WTC11 (cell line): ENCODE measurements at regions not wholly inside any gene's neighbourhood (a gene's known extent, or its start where the extent isn't known, plus 50 kb on each side); places are given as distances from the start of the nearest gene placed in this dataset.

ENCODE experiments used
- ATAC-seq: fragments of 200-7000 bp; cut with Tn5 transposase; 2 replicates; pipeline ENCODE4 v1.10.0; 2021; ENCODE audit warnings: mild to moderate bottlenecking, moderate library complexity
- CTCF ChIA-PET: fragments of 300-600 bp; sonication (Branson Sonifier 250); formaldehyde crosslinking; loops from one replicate; lab custom pipeline; 2021; ENCODE audit warnings: antibody characterized with exemption; lab: Charles Lee
- POLR2A ChIA-PET: fragments of 350-600 bp; sonication (Branson Sonifier 250); formaldehyde crosslinking; loops from one replicate; lab custom pipeline; 2021; ENCODE audit warnings: antibody characterized with exemption; lab: Charles Lee
- DNase-seq: peaks from one replicate; pipeline ENCODE4 v3.0.0; 2021; ENCODE audit warnings: low spot score
- H3K27ac Mint-ChIP-seq: 2 replicates; pipeline ENCODE4 v1.8.0; 2021; ENCODE audit warnings: mixed read lengths
- H3K27me3 Mint-ChIP-seq: 2 replicates; pipeline ENCODE4 v1.8.0; 2021; ENCODE audit warnings: low read depth, mild to moderate bottlenecking, moderate library complexity, mixed read lengths
- H3K36me3 Mint-ChIP-seq: 2 replicates; pipeline ENCODE4 v1.8.0; 2021; ENCODE audit warnings: mixed read lengths
- H3K4me1 Mint-ChIP-seq: 2 replicates; pipeline ENCODE4 v1.8.0; 2022; ENCODE audit warnings: mixed read lengths
- H3K4me3 Mint-ChIP-seq: 2 replicates; pipeline ENCODE4 v1.8.0; 2021; ENCODE audit warnings: mild to moderate bottlenecking, moderate library complexity, mixed read lengths
- H3K9me3 Mint-ChIP-seq: 2 replicates; pipeline ENCODE4 v1.8.0; 2021; ENCODE audit warnings: mixed read lengths
- ATF1 ChIP-seq: sonication (generic); formaldehyde crosslinking; IDR thresholded peaks from 2 replicates; pipeline ENCODE4 v1.8.1; 2023; ENCODE audit warnings: mild to moderate bottlenecking, moderate library complexity, missing genetic modification reagents
- ATF3 ChIP-seq: sonication (generic); formaldehyde crosslinking; conservative IDR thresholded peaks from 2 replicates; pipeline ENCODE4 v1.8.1; 2022; ENCODE audit warnings: mild to moderate bottlenecking, missing genetic modification reagents
- CTCF ChIP-seq: fragments of 200-600 bp; IDR thresholded peaks from 2 replicates; pipeline ENCODE4 v1.8.0; 2022; ENCODE audit warnings: antibody characterized with exemption
- E2F4 ChIP-seq: sonication (generic); formaldehyde crosslinking; IDR thresholded peaks from 2 replicates; pipeline ENCODE4 v1.8.1; 2022; ENCODE audit warnings: low read depth, mild to moderate bottlenecking, moderate library complexity, missing genetic modification reagents, borderline replicate concordance
- E2F5 ChIP-seq: sonication (generic); formaldehyde crosslinking; IDR thresholded peaks from 2 replicates; pipeline ENCODE4 v1.8.1; 2022; ENCODE audit warnings: mild to moderate bottlenecking, moderate library complexity, missing genetic modification reagents
- FOXP1 ChIP-seq: sonication (generic); formaldehyde crosslinking; IDR thresholded peaks from 2 replicates; pipeline ENCODE4 v1.8.0; 2022; ENCODE audit warnings: missing genetic modification reagents, mild to moderate bottlenecking, moderate library complexity, borderline replicate concordance
- GABPB1 ChIP-seq: sonication (generic); formaldehyde crosslinking; IDR thresholded peaks from 2 replicates; pipeline ENCODE4 v1.8.1; 2023; ENCODE audit warnings: mild to moderate bottlenecking, missing genetic modification reagents
- GTF2I ChIP-seq: fragments of 250-450 bp; sonication (Bioruptor Pico); conservative IDR thresholded peaks from 2 replicates; pipeline ENCODE4 v1.4.0; 2021; ENCODE audit warnings: mild to moderate bottlenecking
- HMGXB4 ChIP-seq: sonication (generic); formaldehyde crosslinking; IDR thresholded peaks from 2 replicates; pipeline ENCODE4 v1.8.1; 2023; ENCODE audit warnings: mild to moderate bottlenecking, moderate library complexity, missing genetic modification reagents
- TCF7 ChIP-seq: sonication (generic); formaldehyde crosslinking; IDR thresholded peaks from 2 replicates; pipeline ENCODE4 v1.8.0; 2022; ENCODE audit warnings: mild to moderate bottlenecking, low read depth, missing genetic modification reagents, moderate library complexity
- TEAD1 ChIP-seq: sonication (generic); formaldehyde crosslinking; IDR thresholded peaks from 2 replicates; pipeline ENCODE4 v1.8.0; 2022; ENCODE audit warnings: mild to moderate bottlenecking, missing genetic modification reagents
- ZNF138 ChIP-seq: sonication (generic); formaldehyde crosslinking; conservative IDR thresholded peaks from 2 replicates; pipeline ENCODE4 v1.8.1; 2022; ENCODE audit warnings: mild to moderate bottlenecking, moderate library complexity, missing genetic modification reagents
- ZNF317 ChIP-seq: sonication (generic); formaldehyde crosslinking; IDR thresholded peaks from 2 replicates; pipeline ENCODE4 v1.8.1; 2023; ENCODE audit warnings: low read depth, mild to moderate bottlenecking, moderate library complexity, missing genetic modification reagents, borderline replicate concordance
- ZNF671 ChIP-seq: fragments of 250-450 bp; sonication (Bioruptor Pico); IDR thresholded peaks from 2 replicates; pipeline ENCODE4 v1.8.0; 2021; ENCODE audit warnings: mild to moderate bottlenecking
- ZSCAN18 ChIP-seq: fragments of 250-450 bp; sonication (Bioruptor Pico); IDR thresholded peaks from 2 replicates; pipeline ENCODE4 v2.1.2; 2022; ENCODE audit warnings: mild to moderate bottlenecking, moderate library complexity

GRCh38 chr3:102904629-102905028 lies 469.8 kb downstream of the ZPLD1 start:
- no peaks in the 10 kb centered on the region for H3K27me3 Mint-ChIP-seq

More at GRCh38 chr3:102904629-102905028, 469.8 kb downstream of the ZPLD1 start:
- DNase-seq (no peak), ATAC-seq (no peak)
- Mint-ChIP-seq H3K9me3 (peaks cover 6% of the 10 kb centered on the region; the same call in 1 of the 2 replicates), H3K36me3 (no peaks in the 10 kb centered on the region), H3K4me3 (no peak overlapping the region), H3K4me1 (0 out of 2 replicates have a peak, but pooled peaks cover under 1% of the 10 kb centered on the region), H3K27ac (no peak overlapping the region)
- POLR2A ChIA-PET: no interaction called here
- CTCF ChIA-PET: no interaction called here
- no peak for TF ChIP-seq ZNF138 (CRISPR knock-in tag)
- no peak for TF ChIP-seq E2F5
- no peak for TF ChIP-seq GTF2I (CRISPR knock-in tag)
- TF ChIP-seq GABPB1: no peak
- no peak for TF ChIP-seq FOXP1 (CRISPR knock-in tag)
- TF ChIP-seq E2F4 (CRISPR knock-in tag): no peak
- no peak for TF ChIP-seq TCF7 (CRISPR knock-in tag)
- TF ChIP-seq HMGXB4 (CRISPR knock-in tag): no peak
- no peak for TF ChIP-seq TEAD1 (CRISPR knock-in tag)
- TF ChIP-seq ZNF317: no peak
- no peak for TF ChIP-seq ATF1 (CRISPR knock-in tag)
- TF ChIP-seq ZNF671 (CRISPR knock-in tag): no peak
- TF ChIP-seq CTCF: no peak
- no peak for TF ChIP-seq ZSCAN18 (CRISPR knock-in tag)
- no peak for TF ChIP-seq ATF3
